Stimulated activated naive CD8-positive, alpha-beta T cell treated with anti-CD3 and anti-CD28 coated beads, Interleukin-15, Interleukin-2, amounts not matched to agents 100 U/mL and 50 U/mL, for 24 hours (primary cell): ENCODE measurements at regions not wholly inside any gene's neighbourhood (a gene's known extent, or its start where the extent isn't known, plus 50 kb on each side); places are given as distances from the start of the nearest gene placed in this dataset.
"Not testable (repeated sequence)": the region's sequence is repeated elsewhere in the genome, so short reads cannot be mapped to it uniquely, and the experiment has no call there.

Source experiments
- ATAC-seq: fragments of 150-1000 bp; cut with Tn5 transposase; one replicate; pipeline ENCODE4 v1.10.0; 2021
- DNase-seq: peaks from one replicate; pipeline ENCODE4 v3.0.0; 2021

GRCh38 chr11:81886406-81887075 lies 847.1 kb downstream of the FAM181B start:
- ATAC-seq = peak; percentile 81
- no peak for DNase-seq

GRCh38 chr11:81874635-81875034 lies 859.0 kb downstream of the FAM181B start:
- DNase-seq (no peak), ATAC-seq (no peak)

GRCh38 chr11:81870815-81871214 lies 862.8 kb downstream of the FAM181B start:
- no peak for DNase-seq
- no peak for ATAC-seq

- DNase-seq = no peak
These were observed 863.6 kb downstream of the FAM181B start for GRCh38 chr11:81870066-81870412.

GRCh38 chr11:81869351-81870065 lies 864.2 kb downstream of the FAM181B start:
- peak; percentile 83 for DNase-seq
- peak; percentile 93 for ATAC-seq

More at GRCh38 chr11:81870066-81870412, 863.6 kb downstream of the FAM181B start:
- ATAC-seq = no peak

GRCh38 chr11:81866896-81867295 lies 866.8 kb downstream of the FAM181B start:
- no peak for DNase-seq
- ATAC-seq = no peak

- ATAC-seq (no peak), DNase-seq (no peak)
These were observed 876.3 kb downstream of the FAM181B start for GRCh38 chr11:81857386-81857785.

GRCh38 chr11:81853791-81854190 lies 879.9 kb downstream of the FAM181B start:
- ATAC-seq (no peak), DNase-seq (no peak)

- no peak for ATAC-seq
- DNase-seq = no peak
These were observed 880.8 kb downstream of the FAM181B start for GRCh38 chr11:81852896-81853295.

GRCh38 chr11:81840380-81840779 lies 893.3 kb downstream of the FAM181B start:
- ATAC-seq = no peak
- no peak for DNase-seq

GRCh38 chr11:81839976-81840375 lies 893.7 kb downstream of the FAM181B start:
- DNase-seq (no peak), ATAC-seq (no peak)

GRCh38 chr11:81839016-81839415 lies 894.6 kb downstream of the FAM181B start:
- ATAC-seq = no peak
- DNase-seq = no peak

GRCh38 chr11:81829976-81830375 lies 903.7 kb downstream of the FAM181B start:
- DNase-seq (no peak), ATAC-seq (no peak)

GRCh38 chr11:81825346-81825745 lies 908.3 kb downstream of the FAM181B start:
- no peak for DNase-seq
- ATAC-seq = no peak

- no peak for DNase-seq
- ATAC-seq = no peak
These were observed 914.2 kb downstream of the FAM181B start for GRCh38 chr11:81819462-81819861.

- ATAC-seq (no peak), DNase-seq (no peak)
These were observed 928.8 kb downstream of the FAM181B start for GRCh38 chr11:81804858-81805257.

GRCh38 chr11:81802591-81802990 lies 931.1 kb downstream of the FAM181B start:
- ATAC-seq (no peak), DNase-seq (no peak)

- DNase-seq (no peak), ATAC-seq (no peak)
These were observed 941.2 kb downstream of the FAM181B start for GRCh38 chr11:81792416-81792815.

GRCh38 chr11:81787584-81788049 lies 946.0 kb downstream of the FAM181B start:
- DNase-seq (no peak), ATAC-seq (peak; percentile 71)

- ATAC-seq = no peak
These were observed 961.5 kb downstream of the FAM181B start for GRCh38 chr11:81772166-81772565.

GRCh38 chr11:81769906-81770305 lies 963.8 kb downstream of the FAM181B start:
- DNase-seq, ATAC-seq: not testable (repeated sequence)

More at GRCh38 chr11:81772166-81772565, 961.5 kb downstream of the FAM181B start:
- no peak for DNase-seq

- ATAC-seq = no peak
These were observed 976.6 kb downstream of the FAM181B start for GRCh38 chr11:81756864-81757595.

GRCh38 chr11:81749245-81749644 lies 984.4 kb downstream of the FAM181B start:
- DNase-seq (no peak), ATAC-seq (peak; percentile 81)

More at GRCh38 chr11:81756864-81757595, 976.6 kb downstream of the FAM181B start:
- no peak for DNase-seq
